Neuronal stem cell (in vitro differentiated cells): ENCODE measurements at regions not wholly inside any gene's neighbourhood (a gene's known extent, or its start where the extent isn't known, plus 50 kb on each side); places are given as distances from the start of the nearest gene placed in this dataset.

Experiments
- DNase-seq: peaks from one replicate; pipeline ENCODE4 v3.0.0-alpha.2; 2013; ENCODE audit warnings: low spot score
- H2AFZ ChIP-seq: one replicate; pipeline ENCODE4 v1.6.1; 2013; ENCODE audit warnings: mild to moderate bottlenecking, low read length, inconsistent platforms
- H2AK5ac ChIP-seq: 2 replicates; pipeline ENCODE4 v1.6.1; 2013; ENCODE audit warnings: low read depth, mild to moderate bottlenecking, inconsistent platforms, low read length, moderate library complexity, mixed read lengths
- H2BK120ac ChIP-seq: 2 replicates; pipeline ENCODE4 v1.6.1; 2013; ENCODE audit warnings: low read depth, mild to moderate bottlenecking, inconsistent platforms, low read length, moderate library complexity, mixed read lengths
- H2BK12ac ChIP-seq: one replicate; pipeline ENCODE4 v1.6.1; 2013; ENCODE audit warnings: low read length, inconsistent platforms
- H2BK15ac ChIP-seq: 2 replicates; pipeline ENCODE4 v1.6.1; 2013; ENCODE audit warnings: mild to moderate bottlenecking, low read length, inconsistent platforms, mixed read lengths
- H2BK5ac ChIP-seq: one replicate; pipeline ENCODE4 v1.6.1; 2013; ENCODE audit warnings: inconsistent platforms, mild to moderate bottlenecking, low read length, moderate library complexity
- H3K14ac ChIP-seq: one replicate; pipeline ENCODE4 v1.6.1; 2013; ENCODE audit warnings: low read length, inconsistent platforms
- H3K18ac ChIP-seq: 2 replicates; pipeline ENCODE4 v1.6.1; 2013; ENCODE audit warnings: low read length, inconsistent platforms
- H3K23ac ChIP-seq: 2 replicates; pipeline ENCODE4 v1.6.1; 2013; ENCODE audit warnings: low read depth, mild to moderate bottlenecking, mixed read lengths, low read length, inconsistent platforms; ENCODE audit not compliant: poor library complexity
- H3K27ac ChIP-seq: replicated peaks from 3 replicates; pipeline ENCODE4 v1.5.1; 2013; ENCODE audit warnings: low read length, inconsistent platforms
- H3K27me3 ChIP-seq, 3 experiments: 2 replicates each; pipeline ENCODE4 v1.6.1; 2013; ENCODE audit warnings: low read length in 3 of 3, mild to moderate bottlenecking in 2 of 3, inconsistent platforms in 1 of 3, low read depth in 1 of 3, mixed read lengths in 1 of 3, moderate library complexity in 1 of 3; ENCODE audit not compliant: control insufficient read depth in 3 of 3, insufficient read depth in 3 of 3
- H3K36me3 ChIP-seq, 2 donors: replicated peaks in 1 of 2; 2 replicates each; pipeline ENCODE4 v1.6.1; 2013; ENCODE audit warnings: low read length in 2 of 2; ENCODE audit not compliant: control insufficient read depth in 2 of 2, insufficient read depth in 2 of 2
- H3K4ac ChIP-seq: 2 replicates; pipeline ENCODE4 v1.6.1; 2013; ENCODE audit warnings: inconsistent platforms, mild to moderate bottlenecking, low read length, moderate library complexity
- H3K4me1 ChIP-seq, 2 donors: 1 replicate in 1 of 2; 2 replicates in 1 of 2; pipeline ENCODE4 v1.6.1; 2013; ENCODE audit warnings: low read length in 2 of 2, low read depth in 1 of 2; ENCODE audit not compliant: control insufficient read depth in 2 of 2, insufficient read depth in 1 of 2
- H3K4me2 ChIP-seq: one replicate; pipeline ENCODE4 v1.6.1; 2013; ENCODE audit warnings: mild to moderate bottlenecking, low read length, inconsistent platforms; ENCODE audit not compliant: insufficient read depth, poor library complexity, severe bottlenecking
- H3K4me3 ChIP-seq, 2 donors: 2 replicates each; pipeline ENCODE4 v1.5.1; 2013; ENCODE audit warnings: low read length in 2 of 2, mild to moderate bottlenecking in 2 of 2, inconsistent platforms in 1 of 2, moderate library complexity in 1 of 2
- H3K79me1 ChIP-seq: one replicate; pipeline ENCODE4 v1.6.1; 2013; ENCODE audit warnings: low read depth, mild to moderate bottlenecking, inconsistent platforms, low read length, moderate library complexity
- H3K9ac ChIP-seq: one replicate; pipeline ENCODE4 v1.6.1; 2013; ENCODE audit warnings: mild to moderate bottlenecking, low read depth, low read length, inconsistent platforms; ENCODE audit not compliant: poor library complexity
- H3K9me3 ChIP-seq, 2 donors: replicated peaks in 1 of 2; 2 replicates each; pipeline versions ENCODE3 to v1.6.1; 2013; ENCODE audit warnings: low read length in 2 of 2, mild to moderate bottlenecking in 2 of 2, inconsistent platforms in 1 of 2, low read depth in 1 of 2, mixed read lengths in 1 of 2, moderate library complexity in 1 of 2; ENCODE audit not compliant: control insufficient read depth in 2 of 2, insufficient read depth in 1 of 2
- H4K8ac ChIP-seq: one replicate; pipeline ENCODE4 v1.6.1; 2013; ENCODE audit warnings: low read depth, mild to moderate bottlenecking, inconsistent platforms, low read length, moderate library complexity
- H4K91ac ChIP-seq: one replicate; pipeline ENCODE4 v1.6.1; 2013; ENCODE audit warnings: low read length, low read depth, mild to moderate bottlenecking, inconsistent platforms; ENCODE audit not compliant: poor library complexity
- WGBS, 2 donors: extraction: QIAGEN DNeasy Blood & Tissue Kit; methylation state at CpG; one replicate each; pipeline ENCODE4 v1.1.7; 2013; ENCODE audit warnings: missing lambda C conversion rate in 2 of 2, mixed read lengths in 1 of 2; ENCODE audit not compliant: insufficient read length in 2 of 2, insufficient replicate concordance in 1 of 2; ENCODE audit errors: extremely low coverage in 2 of 2; 5-methylcytosine and 5-hydroxymethylcytosine counted together

DNA sequence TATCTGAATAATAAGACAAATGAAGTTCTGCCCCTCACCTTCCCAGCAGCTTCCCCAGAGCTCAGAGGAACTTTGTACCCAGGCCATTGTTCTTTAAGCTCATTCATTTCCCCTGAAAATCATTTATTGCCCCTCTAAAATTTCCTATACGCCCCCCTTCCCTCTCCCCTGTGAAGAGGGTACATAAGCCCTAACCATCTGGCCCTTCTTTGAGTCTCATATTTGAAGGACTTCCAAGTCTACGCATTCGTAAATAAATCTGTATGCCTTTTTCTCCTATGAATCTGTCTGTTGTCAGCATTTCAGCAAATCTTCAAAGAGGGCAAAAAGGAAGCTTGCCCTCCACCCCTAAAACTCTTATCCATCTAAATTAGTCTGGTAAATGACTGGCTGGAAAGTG, 73.1 kb upstream of the DST start:
- WGBS, 2 donors = no CpG with 5 or more reads among the region's 3 CpGs
- peaks cover 0 to 1% of the 10 kb centered on the region in 2 donors for H3K36me3 ChIP-seq
- H3K27me3 ChIP-seq = no peaks in the 10 kb centered on the region
- peaks cover 0 to 20% of the 10 kb centered on the region in 2 donors for H3K9me3 ChIP-seq
- DNase-seq = no peak
- H3K18ac ChIP-seq = no peak overlapping the region
- H3K14ac ChIP-seq = no peak overlapping the region
- no peak overlapping the region for H3K4me3 ChIP-seq
- H3K27ac ChIP-seq = no peak overlapping the region
- peaks cover 3% of the 10 kb centered on the region for H3K79me1 ChIP-seq
- no peak overlapping the region for H2AFZ ChIP-seq
- no peak overlapping the region for H3K23ac ChIP-seq
- no peak overlapping the region for H2BK12ac ChIP-seq
- no peak overlapping the region for H3K4me2 ChIP-seq
- H4K91ac ChIP-seq = no peak overlapping the region
- H3K4me1 ChIP-seq = peaks cover 15 to 34% of the 10 kb centered on the region in 2 donors
- H4K8ac ChIP-seq = no peak overlapping the region
- no peak overlapping the region for H2AK5ac ChIP-seq
- H3K9ac ChIP-seq = no peak overlapping the region
- H2BK5ac ChIP-seq = no peak overlapping the region
- H2BK120ac ChIP-seq = no peak overlapping the region
- no peak overlapping the region for H2BK15ac ChIP-seq
- no peak overlapping the region for H3K4ac ChIP-seq

DNA sequence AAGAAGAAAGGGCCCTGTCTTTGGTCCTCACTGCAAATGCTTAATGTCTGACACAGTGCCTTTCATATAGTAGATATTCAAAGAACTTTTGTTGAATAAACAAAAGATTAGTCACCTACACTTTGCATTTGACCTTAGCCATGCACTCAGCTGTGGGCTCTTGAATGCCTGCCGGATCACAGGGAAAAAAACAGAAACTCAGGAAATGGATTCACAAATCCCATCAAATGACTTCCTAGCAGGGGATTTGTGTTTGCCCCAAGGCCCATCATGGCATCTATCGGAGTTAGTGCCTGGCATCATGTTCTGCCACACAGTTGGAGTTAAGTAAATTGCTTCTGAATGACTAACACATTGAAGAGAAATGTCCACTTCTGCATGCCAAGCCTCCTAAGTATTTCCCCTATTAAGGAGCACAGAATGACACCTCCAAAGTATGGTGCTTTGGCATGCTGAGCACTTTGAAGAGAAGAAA, 72.3 kb upstream of the DST start:
- no peak overlapping the region for H4K91ac ChIP-seq
- no peak overlapping the region for H2BK12ac ChIP-seq
- no peak overlapping the region for H3K9ac ChIP-seq
- WGBS, 2 donors = no CpG with 5 or more reads among the region's 2 CpGs
- DNase-seq = no peak
- H2BK15ac ChIP-seq = no peak overlapping the region
- H3K4me2 ChIP-seq = no peak overlapping the region
- no peak overlapping the region for H2BK5ac ChIP-seq
- no peak overlapping the region for H3K27ac ChIP-seq
- H3K4me3 ChIP-seq = no peak overlapping the region
- H3K36me3 ChIP-seq = peaks cover 0 to 1% of the 10 kb centered on the region in 2 donors
- H3K4ac ChIP-seq = no peak overlapping the region
- H2BK120ac ChIP-seq = no peak overlapping the region
- H3K18ac ChIP-seq = no peak overlapping the region
- H3K4me1 ChIP-seq = peaks cover 15 to 36% of the 10 kb centered on the region in 2 donors
- H3K14ac ChIP-seq = no peak overlapping the region
- H3K27me3 ChIP-seq = no peaks in the 10 kb centered on the region
- no peak overlapping the region for H3K23ac ChIP-seq
- no peak overlapping the region for H4K8ac ChIP-seq
- H2AFZ ChIP-seq = no peak overlapping the region
- peaks cover 0 to 20% of the 10 kb centered on the region in 2 donors for H3K9me3 ChIP-seq
- no peak overlapping the region for H2AK5ac ChIP-seq
- peaks cover 3% of the 10 kb centered on the region for H3K79me1 ChIP-seq

DNA sequence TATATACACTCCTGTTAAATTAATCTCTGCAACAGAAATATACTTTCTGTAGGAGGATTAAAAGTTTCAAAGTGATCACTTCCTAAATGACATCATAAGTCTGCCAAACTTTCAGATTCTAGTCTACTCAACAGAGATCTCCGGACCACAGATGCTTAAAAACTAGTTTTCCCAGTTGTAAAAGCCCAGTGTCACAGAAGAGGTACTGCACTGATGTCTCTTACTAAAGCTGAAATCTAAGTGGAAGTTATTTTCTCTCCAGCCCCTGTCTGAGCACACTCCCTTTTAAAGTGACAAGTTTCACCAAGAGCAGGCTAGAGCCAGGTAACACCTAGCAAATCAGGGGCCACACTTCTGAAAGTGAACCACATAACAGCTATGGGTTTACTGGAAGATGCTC, 71.6 kb upstream of the DST start:
- Histone ChIP-seq H3K14ac (no peak overlapping the region), H3K18ac (no peak overlapping the region), H3K36me3 (peaks cover 0 to 1% of the 10 kb centered on the region in 2 donors), H3K9me3 (peaks cover 0 to 17% of the 10 kb centered on the region in 2 donors), H3K23ac (no peak overlapping the region), H3K4me1 (peaks cover 18 to 43% of the 10 kb centered on the region in 2 donors), H4K8ac (no peak overlapping the region), H2BK15ac (no peak overlapping the region), H2AK5ac (no peak overlapping the region), H3K27me3 (no peaks in the 10 kb centered on the region), H3K9ac (no peak overlapping the region), H3K4ac (no peak overlapping the region), H2BK12ac (no peak overlapping the region), H2BK5ac (no peak overlapping the region), H2AFZ (no peak overlapping the region), H3K4me2 (no peak overlapping the region), H3K79me1 (peaks cover 3% of the 10 kb centered on the region), H2BK120ac (no peak overlapping the region), H4K91ac (no peak overlapping the region), H3K27ac (no peak overlapping the region), H3K4me3 (no peak overlapping the region)
- DNase-seq = no peak
- no CpG with 5 or more reads among the region's 1 CpG for WGBS, 2 donors

DNA sequence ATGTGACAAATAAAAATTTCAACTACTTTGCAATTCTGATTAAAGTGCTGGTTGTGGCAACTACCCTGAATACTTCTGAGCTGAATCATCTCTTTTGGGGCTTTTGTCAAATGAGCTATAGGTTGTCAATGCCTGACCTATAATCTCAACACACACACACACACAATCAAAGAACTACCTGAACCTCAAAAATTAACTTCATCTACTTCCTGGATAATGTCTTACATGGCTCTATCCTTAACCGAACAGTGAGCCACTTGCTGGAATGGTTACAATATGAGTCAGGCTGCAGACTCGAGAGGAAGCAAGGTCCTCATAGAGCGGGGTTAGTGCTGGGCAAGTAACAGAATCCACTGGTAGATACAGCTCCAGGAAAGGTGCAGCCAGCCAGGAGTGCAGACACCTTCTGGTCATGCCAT, 70.6 kb upstream of the DST start:
- Histone ChIP-seq H3K14ac (no peak overlapping the region), H2BK12ac (no peak overlapping the region), H3K79me1 (peaks cover 3% of the 10 kb centered on the region), H2BK5ac (no peak overlapping the region), H3K4me2 (no peak overlapping the region), H3K36me3 (peaks cover 0 to 1% of the 10 kb centered on the region in 2 donors), H2BK120ac (no peak overlapping the region), H4K91ac (no peak overlapping the region), H3K23ac (no peak overlapping the region), H3K9me3 (peaks cover 0 to 10% of the 10 kb centered on the region in 2 donors), H2AFZ (no peak overlapping the region), H3K4me1 (peaks cover 18 to 45% of the 10 kb centered on the region in 2 donors), H3K27me3 (no peaks in the 10 kb centered on the region), H3K4me3 (no peak overlapping the region), H3K9ac (no peak overlapping the region), H3K18ac (no peak overlapping the region), H2BK15ac (no peak overlapping the region), H3K27ac (no peak overlapping the region), H3K4ac (no peak overlapping the region), H4K8ac (no peak overlapping the region), H2AK5ac (no peak overlapping the region)
- no CpG with 5 or more reads among the region's 3 CpGs for WGBS, 2 donors
- DNase-seq = no peak
